ENCODE measurements at regions not wholly inside any gene's neighbourhood (a gene's known extent, or its start where the extent isn't known, plus 50 kb on each side); places are given as distances from the start of the nearest gene placed in this dataset.

DNA sequence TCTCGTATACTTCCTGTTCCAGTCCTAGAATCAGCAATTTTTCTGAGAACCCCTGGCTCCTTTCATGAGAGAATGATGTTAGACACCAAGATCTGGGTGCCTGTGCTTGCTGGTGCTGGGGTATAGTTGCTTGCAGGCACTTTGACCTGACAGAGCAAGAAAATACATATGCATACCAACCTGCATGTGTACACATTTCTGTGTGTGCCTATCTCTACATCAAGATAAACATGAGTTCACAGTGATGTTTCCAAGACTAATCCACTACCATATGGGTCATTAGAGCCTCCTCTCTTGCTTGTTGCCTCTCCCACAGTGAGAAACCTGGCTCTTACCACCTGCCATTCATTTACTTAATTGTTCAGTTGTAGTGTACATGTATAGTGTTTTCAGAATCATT lies 229.1 kb upstream of the IGFBP3 start:
- in situ Hi-C loops (cut with MboI): no loop called here
- BruUV-seq (replicated peaks): no TSS peak
- RAD21 ChIA-PET (ENCODE audit: unreplicated experiment): interaction anchor here (1.0 to 3.1 kb wide), 3 partner anchors 11 to 228 kb away, joined by 3 to 12 read pairs (median 6); no protein-coding TSS in a partner anchor

More for the DNA sequence above, 229.1 kb upstream of the IGFBP3 start:
- Histone ChIP-seq H3K4me1 (ENCODE audit: control insufficient read depth, insufficient read depth, low read length) (peaks cover 8% of the 10 kb centered on the region), H2AFZ (ENCODE audit: control insufficient read depth, low read depth, low read length) (no peak overlapping the region), H3K36me3 (ENCODE audit: control insufficient read depth in 2 of 2, insufficient read depth in 2 of 2, low read length in 1 of 2) (no peaks in the 10 kb centered on the region), H3K27me3 (replicated peaks in 1 of 2; ENCODE audit: control insufficient read depth in 2 of 2, insufficient read depth in 2 of 2, low read length in 1 of 2) (no peaks in the 10 kb centered on the region), H3K4me3 (no peak overlapping the region), H3K9me3 (replicated peaks; ENCODE audit: control insufficient read depth, insufficient read depth, low read length) (no peaks in the 10 kb centered on the region; the same call in 2 of the 3 replicates), H3K4me2 (ENCODE audit: control insufficient read depth, insufficient read depth) (no peak overlapping the region), H4K20me1 (ENCODE audit: control insufficient read depth, insufficient read depth) (no peaks in the 10 kb centered on the region), H3K27ac (ENCODE audit: control insufficient read depth, insufficient read depth) (no peak overlapping the region), H3K9ac (ENCODE audit: control insufficient read depth, insufficient read depth, low read length) (no peak overlapping the region), H3K79me2 (ENCODE audit: control insufficient read depth, insufficient read depth, low read length) (no peaks in the 10 kb centered on the region)
- CTCF ChIA-PET: interaction anchor here (0.9 to 5.5 kb wide), 4 partner anchors 16 to 227 kb away, joined by 3 to 32 read pairs (median 3); partner anchors contain the start of gene IGFBP3
- FAIRE-seq (no peak), ATAC-seq (no peak), DNase-seq (ENCODE audit: low read depth, low spot score) (no peak)
- no peak for TF ChIP-seq EGR1 (IDR thresholded peaks at IDR 0.05; ENCODE audit: borderline replicate concordance in 1 of 2, low read depth in 2 of 2, low read length in 2 of 2)
- no peak for TF ChIP-seq PAX5 (IDR thresholded peaks at IDR 0.05; ENCODE audit: borderline replicate concordance, low read depth, low read length)
- TF ChIP-seq MEF2B (IDR thresholded peaks at IDR 0.05; ENCODE audit: partially characterized antibody, poor library complexity, severe bottlenecking): no peak
- TF ChIP-seq CEBPB (IDR thresholded peaks at IDR 0.05; ENCODE audit: borderline replicate concordance in 1 of 2, low read depth in 2 of 2, low read length in 2 of 2): no peak
- TF ChIP-seq, protein P1, sequence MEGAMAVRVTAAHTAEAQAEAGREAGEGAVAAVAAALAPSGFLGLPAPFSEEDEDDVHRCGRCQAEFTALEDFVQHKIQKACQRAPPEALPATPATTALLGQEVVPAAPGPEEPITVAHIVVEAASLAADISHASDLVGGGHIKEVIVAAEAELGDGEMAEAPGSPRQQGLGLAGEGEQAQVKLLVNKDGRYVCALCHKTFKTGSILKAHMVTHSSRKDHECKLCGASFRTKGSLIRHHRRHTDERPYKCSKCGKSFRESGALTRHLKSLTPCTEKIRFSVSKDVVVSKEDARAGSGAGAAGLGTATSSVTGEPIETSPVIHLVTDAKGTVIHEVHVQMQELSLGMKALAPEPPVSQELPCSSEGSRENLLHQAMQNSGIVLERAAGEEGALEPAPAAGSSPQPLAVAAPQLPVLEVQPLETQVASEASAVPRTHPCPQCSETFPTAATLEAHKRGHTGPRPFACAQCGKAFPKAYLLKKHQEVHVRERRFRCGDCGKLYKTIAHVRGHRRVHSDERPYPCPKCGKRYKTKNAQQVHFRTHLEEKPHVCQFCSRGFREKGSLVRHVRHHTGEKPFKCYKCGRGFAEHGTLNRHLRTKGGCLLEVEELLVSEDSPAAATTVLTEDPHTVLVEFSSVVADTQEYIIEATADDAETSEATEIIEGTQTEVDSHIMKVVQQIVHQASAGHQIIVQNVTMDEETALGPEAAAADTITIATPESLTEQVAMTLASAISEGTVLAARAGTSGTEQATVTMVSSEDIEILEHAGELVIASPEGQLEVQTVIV (IDR thresholded peaks at IDR 0.05; ENCODE audit: borderline replicate concordance, partially characterized antibody): no peak
- TF ChIP-seq KAT2A (conservative IDR thresholded peaks at IDR 0.05; ENCODE audit: control insufficient read depth, low read depth, low read length): no peak
- TF ChIP-seq PKNOX1 (IDR thresholded peaks at IDR 0.05): no peak
- TF ChIP-seq ZBTB33 (IDR thresholded peaks at IDR 0.05): no peak
- TF ChIP-seq PAX8 (IDR thresholded peaks at IDR 0.05): no peak
- no peak for TF ChIP-seq SMC3 (IDR thresholded peaks at IDR 0.05; ENCODE audit: borderline replicate concordance, low read length)
- no peak for TF ChIP-seq PML (IDR thresholded peaks at IDR 0.05; ENCODE audit: low read length)
- SMC1A ChIA-PET (ENCODE audit: uncharacterized antibody, unreplicated experiment): interaction anchor here (5.2 kb wide), 1 partner anchor 11 kb away, joined by 28 read pairs; no protein-coding TSS in a partner anchor
- 11% methylated on average over 1 of the region's 1 CpG for WGBS (ENCODE audit: insufficient coverage, insufficient replicate concordance, low lambda C conversion rate, missing lambda C conversion rate)
- POLR2A ChIA-PET: interaction anchor here (1.5 kb wide), 1 partner anchor 136 kb away, joined by 3 read pairs; no protein-coding TSS in a partner anchor
- intact Hi-C loops (cut with micrococcal nuclease; ENCODE audit: unreplicated experiment): loop anchor here (5.0 kb wide), 4 partner anchors 82 to 202 kb away; no protein-coding TSS in a partner anchor
